Upper lobe of left lung (tissue), 4 donors: ENCODE measurements at regions not wholly inside any gene's neighbourhood (a gene's known extent, or its start where the extent isn't known, plus 50 kb on each side); places are given as distances from the start of the nearest gene placed in this dataset.

ENCODE experiments used
- CTCF ChIP-seq, 6 experiments: fragments of 450-650 bp in 4 of 6; fragments of 200-600 bp in 2 of 6; sonication (generic) in 2 of 6; IDR thresholded peaks; one replicate each; pipeline ENCODE4 v1.5.1; 2016 to 2019; ENCODE audit warnings: antibody characterized with exemption in 6 of 6
- EP300 ChIP-seq, 4 donors: sonication (generic); formaldehyde crosslinking; IDR thresholded peaks; one replicate each; pipeline ENCODE4 v1.5.1; 2017; ENCODE audit warnings: antibody characterized with exemption in 4 of 4, control low read depth in 2 of 4

- TF ChIP-seq CTCF (IDR thresholded peaks at IDR 0.05) (no peak), EP300 (IDR thresholded peaks at IDR 0.05) (no peak)
Measured at GRCh38 chr6:132888701-132889100, 74.3 kb downstream of the RPS12 start.
